Left forelimb (tissue), 1 donor: ENCODE measurements at regions not wholly inside any gene's neighbourhood (a gene's known extent, or its start where the extent isn't known, plus 50 kb on each side); places are given as distances from the start of the nearest gene placed in this dataset.

Experiments used
- DNase-seq: peaks from one replicate; pipeline ENCODE4 v3.0.0-alpha.2; 2018; ENCODE audit warnings: low spot score

GRCh38 chr16:61323456-61323855, 712.8 kb downstream of the CDH8 start:
- DNase-seq: no peak

- DNase-seq: no peak
These were observed 715.4 kb downstream of the CDH8 start for GRCh38 chr16:61320791-61321190.

GRCh38 chr16:61313931-61314330, 722.3 kb downstream of the CDH8 start:
- no peak for DNase-seq

- DNase-seq: no peak
These were observed 726.9 kb downstream of the CDH8 start for GRCh38 chr16:61309386-61309785.

GRCh38 chr16:61306204-61306603, 730.0 kb downstream of the CDH8 start:
- DNase-seq: no peak

- DNase-seq: no peak
These were observed 739.4 kb downstream of the CDH8 start for GRCh38 chr16:61296814-61297213.

GRCh38 chr16:61296305-61296704, 739.9 kb downstream of the CDH8 start:
- no peak for DNase-seq

GRCh38 chr16:61295311-61295710, 740.9 kb downstream of the CDH8 start:
- DNase-seq: no peak

GRCh38 chr16:61289141-61289540, 747.1 kb downstream of the CDH8 start:
- DNase-seq: no peak

- no peak for DNase-seq
These were observed 758.4 kb downstream of the CDH8 start for GRCh38 chr16:61277849-61278248.

- no peak for DNase-seq
These were observed 762.0 kb downstream of the CDH8 start for GRCh38 chr16:61274211-61274610.

- DNase-seq: no peak
These were observed 765.5 kb downstream of the CDH8 start for GRCh38 chr16:61270726-61271125.

GRCh38 chr16:61263400-61263799, 772.8 kb downstream of the CDH8 start:
- DNase-seq: no peak

GRCh38 chr16:61261315-61261714, 774.9 kb downstream of the CDH8 start:
- DNase-seq: no peak

GRCh38 chr16:61246592-61246991, 789.6 kb downstream of the CDH8 start:
- DNase-seq: no peak

GRCh38 chr16:61243954-61244353, 792.3 kb downstream of the CDH8 start:
- DNase-seq: no peak

- DNase-seq: no peak
These were observed 798.3 kb downstream of the CDH8 start for GRCh38 chr16:61237884-61238485.

GRCh38 chr16:61233713-61234112, 802.5 kb downstream of the CDH8 start:
- no peak for DNase-seq

- no peak for DNase-seq
These were observed 807.9 kb downstream of the CDH8 start for GRCh38 chr16:61228371-61228770.

GRCh38 chr16:61215605-61216004, 820.6 kb downstream of the CDH8 start:
- DNase-seq: no peak

GRCh38 chr16:61214780-61215179, 821.5 kb downstream of the CDH8 start:
- DNase-seq: no peak

- no peak for DNase-seq
These were observed 826.2 kb downstream of the CDH8 start for GRCh38 chr16:61210076-61210475.

- no peak for DNase-seq
These were observed 841.2 kb downstream of the CDH8 start for GRCh38 chr16:61195006-61195405.

- DNase-seq: no peak
These were observed 841.7 kb downstream of the CDH8 start for GRCh38 chr16:61194573-61194972.

GRCh38 chr16:61182391-61182790, 853.8 kb downstream of the CDH8 start:
- DNase-seq: no peak
